Smooth muscle cell (in vitro differentiated cells): ENCODE measurements at regions not wholly inside any gene's neighbourhood (a gene's known extent, or its start where the extent isn't known, plus 50 kb on each side); places are given as distances from the start of the nearest gene placed in this dataset.
A peak's percentile ranks its signal among the peaks of the same experiment; 100 is the strongest.
"Not testable (repeated sequence)": the region's sequence is repeated elsewhere in the genome, so short reads cannot be mapped to it uniquely, and the experiment has no call there.

Experiments used
- DNase-seq: peaks from one replicate; lab custom pipeline; 2025; ENCODE audit not compliant: unreplicated experiment; lab: John Stamatoyannopoulos, UW
- H2AFZ ChIP-seq: fragments of 200-600 bp; sonication (generic); 2 replicates; pipeline ENCODE4 v1.6.0; 2016; ENCODE audit warnings: antibody characterized with exemption, low read depth, mild to moderate bottlenecking
- H3F3A ChIP-seq: fragments of 200-600 bp; sonication (generic); 2 replicates; pipeline ENCODE4 v1.6.0; 2017; ENCODE audit warnings: antibody characterized with exemption, low read depth
- H3K27ac ChIP-seq: fragments of 200-600 bp; sonication (generic); 2 replicates; pipeline ENCODE4 v1.5.1; 2016; ENCODE audit warnings: low read depth, mild to moderate bottlenecking
- H3K27me3 ChIP-seq: fragments of 200-600 bp; sonication (generic); 2 replicates; pipeline ENCODE4 v1.6.1; 2016; ENCODE audit warnings: low read depth, mild to moderate bottlenecking
- H3K36me3 ChIP-seq: fragments of 200-600 bp; sonication (generic); 2 replicates; pipeline ENCODE4 v1.5.1; 2016; ENCODE audit warnings: low read depth
- H3K4me1 ChIP-seq: fragments of 200-600 bp; sonication (generic); 2 replicates; pipeline ENCODE4 v1.5.1; 2016; ENCODE audit warnings: low read depth
- H3K4me2 ChIP-seq: fragments of 200-600 bp; sonication (generic); 2 replicates; pipeline ENCODE4 v1.6.0; 2016; ENCODE audit warnings: mild to moderate bottlenecking
- H3K4me3 ChIP-seq: fragments of 200-600 bp; sonication (generic); 2 replicates; pipeline ENCODE4 v1.5.1; 2016; ENCODE audit warnings: mild to moderate bottlenecking
- H3K79me2 ChIP-seq: fragments of 200-600 bp; sonication (generic); 2 replicates; pipeline ENCODE4 v1.6.0; 2016; ENCODE audit warnings: low read depth, mild to moderate bottlenecking
- H3K9ac ChIP-seq: fragments of 200-600 bp; sonication (generic); 2 replicates; pipeline ENCODE4 v1.6.0; 2016; ENCODE audit warnings: low read depth
- H3K9me3 ChIP-seq: fragments of 200-600 bp; sonication (generic); replicated peaks from 2 replicates; pipeline ENCODE4 v1.5.1; 2016; ENCODE audit warnings: low read depth
- H4K20me1 ChIP-seq: fragments of 200-600 bp; sonication (generic); 2 replicates; pipeline ENCODE4 v1.6.0; 2016; ENCODE audit warnings: low read depth
- WGBS: methylation state at CpG from one replicate; pipeline ENCODE4 v1.1.7; 2016; ENCODE audit warnings: low lambda C conversion rate; 5-methylcytosine and 5-hydroxymethylcytosine counted together
- TF ChIP-seq, protein P1 (sequence below): fragments of 200-600 bp; sonication (generic); IDR thresholded peaks from 2 replicates; pipeline ENCODE4 v1.5.1; 2017; ENCODE audit warnings: borderline replicate concordance, mild to moderate bottlenecking, antibody characterized with exemption; ENCODE audit not compliant: insufficient read depth, poor library complexity, severe bottlenecking

DNA sequence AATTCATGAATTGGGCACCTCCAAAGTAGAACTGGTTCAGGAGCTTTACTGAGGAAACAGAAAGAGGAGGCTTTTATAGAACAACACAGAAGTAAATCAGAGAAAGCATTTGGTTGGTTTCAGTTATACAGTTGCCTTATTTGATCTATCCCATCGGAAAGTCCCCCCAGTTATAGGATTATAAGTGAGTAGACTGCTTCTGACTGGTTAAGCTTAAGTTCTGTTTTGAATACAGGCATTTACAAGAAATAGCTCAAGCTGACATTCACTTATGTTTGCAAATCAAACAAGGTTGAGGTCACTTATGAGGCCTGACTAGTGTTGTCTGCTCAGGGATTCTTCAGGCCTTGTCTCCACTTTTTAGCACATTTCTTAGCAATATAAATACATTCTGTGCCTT, 857.4 kb downstream of the EFNB2 start:
- 94% methylated on average over 1 of the region's 1 CpG for WGBS
- TF ChIP-seq, protein P1, sequence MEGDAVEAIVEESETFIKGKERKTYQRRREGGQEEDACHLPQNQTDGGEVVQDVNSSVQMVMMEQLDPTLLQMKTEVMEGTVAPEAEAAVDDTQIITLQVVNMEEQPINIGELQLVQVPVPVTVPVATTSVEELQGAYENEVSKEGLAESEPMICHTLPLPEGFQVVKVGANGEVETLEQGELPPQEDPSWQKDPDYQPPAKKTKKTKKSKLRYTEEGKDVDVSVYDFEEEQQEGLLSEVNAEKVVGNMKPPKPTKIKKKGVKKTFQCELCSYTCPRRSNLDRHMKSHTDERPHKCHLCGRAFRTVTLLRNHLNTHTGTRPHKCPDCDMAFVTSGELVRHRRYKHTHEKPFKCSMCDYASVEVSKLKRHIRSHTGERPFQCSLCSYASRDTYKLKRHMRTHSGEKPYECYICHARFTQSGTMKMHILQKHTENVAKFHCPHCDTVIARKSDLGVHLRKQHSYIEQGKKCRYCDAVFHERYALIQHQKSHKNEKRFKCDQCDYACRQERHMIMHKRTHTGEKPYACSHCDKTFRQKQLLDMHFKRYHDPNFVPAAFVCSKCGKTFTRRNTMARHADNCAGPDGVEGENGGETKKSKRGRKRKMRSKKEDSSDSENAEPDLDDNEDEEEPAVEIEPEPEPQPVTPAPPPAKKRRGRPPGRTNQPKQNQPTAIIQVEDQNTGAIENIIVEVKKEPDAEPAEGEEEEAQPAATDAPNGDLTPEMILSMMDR: no peak
- no peak overlapping the region for H3K27ac ChIP-seq

DNA sequence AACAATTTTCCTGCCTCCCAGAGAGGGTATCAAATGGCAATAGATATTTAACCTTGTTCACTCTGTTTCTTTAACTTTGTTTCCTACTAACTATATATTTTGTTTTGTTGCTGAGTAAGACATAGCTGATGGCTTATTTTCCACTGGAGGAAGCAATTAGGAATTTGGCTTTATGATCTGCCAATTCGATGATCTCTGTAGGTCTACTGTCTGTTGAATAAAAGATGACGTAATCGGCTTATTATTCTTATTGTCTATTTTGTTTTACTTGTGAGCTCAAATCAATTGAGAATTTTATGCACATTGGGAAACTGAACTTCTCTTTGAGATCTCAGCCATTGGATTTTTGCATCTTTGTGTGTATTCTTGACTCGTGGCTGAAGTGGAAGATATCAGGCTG, 862.6 kb downstream of the EFNB2 start:
- no peaks in the 10 kb centered on the region for H3K79me2 ChIP-seq
- no peaks in the 10 kb centered on the region for H3K36me3 ChIP-seq
- H4K20me1 ChIP-seq: no peaks in the 10 kb centered on the region
- H2AFZ ChIP-seq: no peak overlapping the region
- DNase-seq: no peak
- H3K4me3 ChIP-seq: no peak overlapping the region
- H3K27ac ChIP-seq: no peak overlapping the region
- no peak overlapping the region for H3K9ac ChIP-seq
- TF ChIP-seq, protein P1: no peak
- no peaks in the 10 kb centered on the region for H3F3A ChIP-seq
- 92% methylated on average over 4 of the region's 4 CpGs for WGBS
- H3K27me3 ChIP-seq: no peaks in the 10 kb centered on the region
- H3K4me1 ChIP-seq: no peaks in the 10 kb centered on the region
- no peak overlapping the region for H3K4me2 ChIP-seq
- no peaks in the 10 kb centered on the region for H3K9me3 ChIP-seq

More for the DNA sequence above, 857.4 kb downstream of the EFNB2 start:
- H3K79me2 ChIP-seq: no peaks in the 10 kb centered on the region
- H3K9me3 ChIP-seq: no peaks in the 10 kb centered on the region
- no peaks in the 10 kb centered on the region for H3K36me3 ChIP-seq
- H3K4me1 ChIP-seq: no peaks in the 10 kb centered on the region
- H3F3A ChIP-seq: no peaks in the 10 kb centered on the region
- no peaks in the 10 kb centered on the region for H3K27me3 ChIP-seq
- H4K20me1 ChIP-seq: no peaks in the 10 kb centered on the region
- no peak overlapping the region for H3K9ac ChIP-seq
- no peak overlapping the region for H3K4me3 ChIP-seq
- H2AFZ ChIP-seq: peak overlapping the region; percentile 21
- no peak for DNase-seq
- H3K4me2 ChIP-seq: no peak overlapping the region

DNA sequence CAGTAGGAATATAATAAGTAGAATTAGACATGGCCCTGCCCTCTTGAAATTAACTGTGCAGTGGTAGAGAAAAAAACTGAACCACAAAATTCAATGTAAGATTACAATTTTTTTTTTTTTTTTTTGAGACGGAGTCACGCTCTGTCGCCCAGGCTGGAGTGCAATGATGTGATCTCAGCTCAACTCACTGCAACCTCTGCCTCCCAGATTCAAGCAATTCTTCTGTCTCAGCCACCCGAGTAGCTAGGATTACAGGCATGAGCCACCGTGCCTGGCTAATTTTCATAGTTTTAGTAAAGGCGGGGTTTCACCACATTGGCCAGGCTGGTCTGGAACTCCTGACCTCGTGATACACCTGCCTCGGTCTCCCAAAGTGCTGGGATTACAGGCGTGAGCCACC, 864.3 kb downstream of the EFNB2 start:
- H3K79me2 ChIP-seq, H3K27me3 ChIP-seq, H3K4me2 ChIP-seq, DNase-seq, H3K9me3 ChIP-seq, H3K36me3 ChIP-seq, H3K27ac ChIP-seq, H2AFZ ChIP-seq, H4K20me1 ChIP-seq, H3K4me1 ChIP-seq, H3K4me3 ChIP-seq, H3K9ac ChIP-seq, H3F3A ChIP-seq: not testable (repeated sequence)
- WGBS: 94% methylated on average over 9 of the region's 9 CpGs

DNA sequence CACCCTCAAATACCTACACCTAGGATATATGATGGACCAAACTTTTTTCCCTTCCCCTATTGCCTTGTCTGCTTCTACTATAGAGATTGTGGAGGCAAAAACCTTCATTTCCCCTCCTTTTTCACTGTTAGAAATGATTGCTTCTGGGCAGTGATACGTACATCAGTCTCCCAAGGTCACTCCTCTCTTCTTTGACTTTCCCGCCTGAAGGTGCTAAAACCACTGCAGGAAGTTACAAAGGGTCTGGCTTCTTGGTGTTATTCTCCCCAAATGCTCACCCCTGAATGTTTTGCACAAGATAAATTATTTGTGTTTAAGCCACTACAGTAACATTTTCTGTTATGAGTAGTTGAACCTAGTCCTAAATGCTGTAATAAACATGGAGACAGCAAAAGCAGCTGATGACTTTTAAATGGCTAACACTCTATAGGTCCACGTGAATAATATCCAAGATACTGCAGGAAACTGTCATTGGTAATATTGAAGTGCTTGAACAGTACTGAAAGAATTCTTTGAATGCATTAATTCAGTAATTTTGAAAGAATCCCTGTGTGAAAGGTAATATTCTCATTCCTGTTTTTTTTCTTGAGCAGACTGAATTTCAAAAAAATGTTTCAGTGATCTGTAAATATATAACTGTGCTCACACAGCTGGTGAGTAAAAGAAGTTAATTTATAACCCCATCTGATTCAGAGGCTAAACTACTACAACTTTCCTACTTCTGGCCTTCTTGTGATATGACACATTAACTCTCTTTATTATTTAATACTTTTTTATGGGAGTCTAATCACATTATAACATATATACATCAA, 865.1 kb downstream of the EFNB2 start:
- Histone ChIP-seq H2AFZ (no peak overlapping the region), H3K9ac (no peak overlapping the region), H3F3A (no peaks in the 10 kb centered on the region), H3K27ac (no peak overlapping the region), H3K36me3 (no peaks in the 10 kb centered on the region), H4K20me1 (no peaks in the 10 kb centered on the region), H3K4me3 (no peak overlapping the region), H3K9me3 (no peaks in the 10 kb centered on the region), H3K27me3 (no peaks in the 10 kb centered on the region), H3K79me2 (no peaks in the 10 kb centered on the region), H3K4me1 (no peaks in the 10 kb centered on the region), H3K4me2 (no peak overlapping the region)
- WGBS: 83% methylated on average over 3 of the region's 3 CpGs
- DNase-seq: no peak
- TF ChIP-seq, protein P1: no peak
